OCI-LY3 (cell line): ENCODE measurements at regions not wholly inside any gene's neighbourhood (a gene's known extent, or its start where the extent isn't known, plus 50 kb on each side); places are given as distances from the start of the nearest gene placed in this dataset.

Experiments used
- EZH2phosphoT487 ChIP-seq: fragments of 200-600 bp; shearing (Covaris generic); IDR thresholded peaks from 2 replicates; pipeline ENCODE4 v1.6.1; 2018; ENCODE audit warnings: antibody characterized with exemption, mixed run types, low read depth
- TF ChIP-seq, protein P1 (sequence below): fragments of 200-600, 300-600 bp; sonication (generic); IDR thresholded peaks from 2 replicates; pipeline ENCODE4 v1.5.1; 2014; ENCODE audit warnings: antibody characterized with exemption, low read length, low read depth

DNA sequence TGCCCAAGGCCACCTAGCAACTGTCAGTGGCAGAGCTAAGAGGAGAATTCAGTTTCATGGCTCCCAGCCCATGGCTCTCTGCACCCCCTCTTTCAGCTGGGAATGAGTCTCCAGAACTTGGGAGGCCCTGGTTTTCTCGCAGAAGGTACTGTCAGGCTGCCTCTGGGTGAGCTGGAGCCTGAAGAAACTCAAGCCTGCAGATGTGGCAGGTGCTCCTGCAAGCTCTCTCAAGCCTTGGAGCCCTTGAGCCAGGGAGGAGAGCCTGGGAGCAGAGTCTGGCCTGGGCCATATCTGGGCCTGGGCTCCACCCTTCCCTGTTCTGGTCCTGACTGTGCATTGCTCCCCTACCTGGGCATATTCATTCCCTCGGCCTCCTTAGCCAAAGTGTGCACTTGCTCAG lies 74.4 kb upstream of the TLE3 start:
- TF ChIP-seq, protein P1, sequence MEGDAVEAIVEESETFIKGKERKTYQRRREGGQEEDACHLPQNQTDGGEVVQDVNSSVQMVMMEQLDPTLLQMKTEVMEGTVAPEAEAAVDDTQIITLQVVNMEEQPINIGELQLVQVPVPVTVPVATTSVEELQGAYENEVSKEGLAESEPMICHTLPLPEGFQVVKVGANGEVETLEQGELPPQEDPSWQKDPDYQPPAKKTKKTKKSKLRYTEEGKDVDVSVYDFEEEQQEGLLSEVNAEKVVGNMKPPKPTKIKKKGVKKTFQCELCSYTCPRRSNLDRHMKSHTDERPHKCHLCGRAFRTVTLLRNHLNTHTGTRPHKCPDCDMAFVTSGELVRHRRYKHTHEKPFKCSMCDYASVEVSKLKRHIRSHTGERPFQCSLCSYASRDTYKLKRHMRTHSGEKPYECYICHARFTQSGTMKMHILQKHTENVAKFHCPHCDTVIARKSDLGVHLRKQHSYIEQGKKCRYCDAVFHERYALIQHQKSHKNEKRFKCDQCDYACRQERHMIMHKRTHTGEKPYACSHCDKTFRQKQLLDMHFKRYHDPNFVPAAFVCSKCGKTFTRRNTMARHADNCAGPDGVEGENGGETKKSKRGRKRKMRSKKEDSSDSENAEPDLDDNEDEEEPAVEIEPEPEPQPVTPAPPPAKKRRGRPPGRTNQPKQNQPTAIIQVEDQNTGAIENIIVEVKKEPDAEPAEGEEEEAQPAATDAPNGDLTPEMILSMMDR, result no peak
- no peak for TF ChIP-seq EZH2phosphoT487
